ENCODE measurements at regions not wholly inside any gene's neighbourhood (a gene's known extent, or its start where the extent isn't known, plus 50 kb on each side); places are given as distances from the start of the nearest gene placed in this dataset.

GRCh38 chrX:143988356-143988755, 104.5 kb downstream of the UBE2NL start:
- TF ChIP-seq EP300 (IDR thresholded peaks at IDR 0.05) (no peak), POLR2A (IDR thresholded peaks at IDR 0.05) (no peak), POLR2AphosphoS5 (IDR thresholded peaks at IDR 0.05) (no peak)
- TF ChIP-seq, protein P1, sequence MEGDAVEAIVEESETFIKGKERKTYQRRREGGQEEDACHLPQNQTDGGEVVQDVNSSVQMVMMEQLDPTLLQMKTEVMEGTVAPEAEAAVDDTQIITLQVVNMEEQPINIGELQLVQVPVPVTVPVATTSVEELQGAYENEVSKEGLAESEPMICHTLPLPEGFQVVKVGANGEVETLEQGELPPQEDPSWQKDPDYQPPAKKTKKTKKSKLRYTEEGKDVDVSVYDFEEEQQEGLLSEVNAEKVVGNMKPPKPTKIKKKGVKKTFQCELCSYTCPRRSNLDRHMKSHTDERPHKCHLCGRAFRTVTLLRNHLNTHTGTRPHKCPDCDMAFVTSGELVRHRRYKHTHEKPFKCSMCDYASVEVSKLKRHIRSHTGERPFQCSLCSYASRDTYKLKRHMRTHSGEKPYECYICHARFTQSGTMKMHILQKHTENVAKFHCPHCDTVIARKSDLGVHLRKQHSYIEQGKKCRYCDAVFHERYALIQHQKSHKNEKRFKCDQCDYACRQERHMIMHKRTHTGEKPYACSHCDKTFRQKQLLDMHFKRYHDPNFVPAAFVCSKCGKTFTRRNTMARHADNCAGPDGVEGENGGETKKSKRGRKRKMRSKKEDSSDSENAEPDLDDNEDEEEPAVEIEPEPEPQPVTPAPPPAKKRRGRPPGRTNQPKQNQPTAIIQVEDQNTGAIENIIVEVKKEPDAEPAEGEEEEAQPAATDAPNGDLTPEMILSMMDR (IDR thresholded peaks at IDR 0.05) = no peak
